ENCODE measurements at regions not wholly inside any gene's neighbourhood (a gene's known extent, or its start where the extent isn't known, plus 50 kb on each side); places are given as distances from the start of the nearest gene placed in this dataset.

GRCh38 chr16:5736209-5736930 lies 638.8 kb upstream of the EEF2KMT start:
- H3K36me3 ChIP-seq (ENCODE audit: control insufficient read depth, insufficient read depth, low read length), result no peaks in the 10 kb centered on the region
- no peaks in the 10 kb centered on the region for H3K27me3 ChIP-seq (replicated peaks; ENCODE audit: control insufficient read depth, insufficient read depth, low read length, poor library complexity, severe bottlenecking)
- no peak for DNase-seq
- no peaks in the 10 kb centered on the region for H3K9me3 ChIP-seq (ENCODE audit: control insufficient read depth, low read length)
- H3K27ac ChIP-seq (ENCODE audit: insufficient read depth, low read length, poor library complexity, severe bottlenecking), result no peak overlapping the region
- H3K4me3 ChIP-seq (ENCODE audit: insufficient read depth, low read depth, low read length, poor library complexity, severe bottlenecking), result no peak overlapping the region
- no peaks in the 10 kb centered on the region for H3K4me1 ChIP-seq (ENCODE audit: control insufficient read depth, insufficient read depth, low read length, poor library complexity, severe bottlenecking)

GRCh38 chr16:5735444-5735843 lies 637.8 kb upstream of the EEF2KMT start:
- Histone ChIP-seq H3K27me3 (replicated peaks; ENCODE audit: control insufficient read depth, insufficient read depth, low read length, poor library complexity, severe bottlenecking) (no peaks in the 10 kb centered on the region), H3K4me3 (ENCODE audit: insufficient read depth, low read depth, low read length, poor library complexity, severe bottlenecking) (no peak overlapping the region), H3K27ac (ENCODE audit: insufficient read depth, low read length, poor library complexity, severe bottlenecking) (no peak overlapping the region), H3K9me3 (ENCODE audit: control insufficient read depth, low read length) (no peaks in the 10 kb centered on the region), H3K4me1 (ENCODE audit: control insufficient read depth, insufficient read depth, low read length, poor library complexity, severe bottlenecking) (no peaks in the 10 kb centered on the region), H3K36me3 (ENCODE audit: control insufficient read depth, insufficient read depth, low read length) (no peaks in the 10 kb centered on the region)
- no peak for DNase-seq

- Histone ChIP-seq H3K27ac (ENCODE audit: insufficient read depth, low read length, poor library complexity, severe bottlenecking) (no peak overlapping the region), H3K4me1 (ENCODE audit: control insufficient read depth, insufficient read depth, low read length, poor library complexity, severe bottlenecking) (no peaks in the 10 kb centered on the region), H3K4me3 (ENCODE audit: insufficient read depth, low read depth, low read length, poor library complexity, severe bottlenecking) (no peak overlapping the region), H3K9me3 (ENCODE audit: control insufficient read depth, low read length) (no peaks in the 10 kb centered on the region), H3K27me3 (replicated peaks; ENCODE audit: control insufficient read depth, insufficient read depth, low read length, poor library complexity, severe bottlenecking) (no peaks in the 10 kb centered on the region), H3K36me3 (ENCODE audit: control insufficient read depth, insufficient read depth, low read length) (no peaks in the 10 kb centered on the region)
- DNase-seq, result no peak
Observed at GRCh38 chr16:5730783-5731182, 633.2 kb upstream of the EEF2KMT start.

GRCh38 chr16:5722116-5722619 lies 624.6 kb upstream of the EEF2KMT start:
- Histone ChIP-seq H3K27me3 (replicated peaks; ENCODE audit: control insufficient read depth, insufficient read depth, low read length, poor library complexity, severe bottlenecking) (no peaks in the 10 kb centered on the region), H3K4me3 (ENCODE audit: insufficient read depth, low read depth, low read length, poor library complexity, severe bottlenecking) (no peak overlapping the region), H3K9me3 (ENCODE audit: control insufficient read depth, low read length) (peaks cover 4% of the 10 kb centered on the region), H3K4me1 (ENCODE audit: control insufficient read depth, insufficient read depth, low read length, poor library complexity, severe bottlenecking) (no peaks in the 10 kb centered on the region), H3K36me3 (ENCODE audit: control insufficient read depth, insufficient read depth, low read length) (no peaks in the 10 kb centered on the region), H3K27ac (ENCODE audit: insufficient read depth, low read length, poor library complexity, severe bottlenecking) (no peak overlapping the region)
- DNase-seq, result no peak

- Histone ChIP-seq H3K27ac (ENCODE audit: insufficient read depth, low read length, poor library complexity, severe bottlenecking) (no peak overlapping the region), H3K4me3 (ENCODE audit: insufficient read depth, low read depth, low read length, poor library complexity, severe bottlenecking) (no peak overlapping the region), H3K4me1 (ENCODE audit: control insufficient read depth, insufficient read depth, low read length, poor library complexity, severe bottlenecking) (no peaks in the 10 kb centered on the region), H3K27me3 (replicated peaks; ENCODE audit: control insufficient read depth, insufficient read depth, low read length, poor library complexity, severe bottlenecking) (no peaks in the 10 kb centered on the region), H3K9me3 (ENCODE audit: control insufficient read depth, low read length) (peaks cover 3% of the 10 kb centered on the region), H3K36me3 (ENCODE audit: control insufficient read depth, insufficient read depth, low read length) (no peaks in the 10 kb centered on the region)
- DNase-seq, result no peak
Observed at GRCh38 chr16:5715155-5715554, 617.6 kb upstream of the EEF2KMT start.

GRCh38 chr16:5709889-5710288 lies 612.3 kb upstream of the EEF2KMT start:
- H3K9me3 ChIP-seq (ENCODE audit: control insufficient read depth, low read length), result no peaks in the 10 kb centered on the region
- H3K27me3 ChIP-seq (replicated peaks; ENCODE audit: control insufficient read depth, insufficient read depth, low read length, poor library complexity, severe bottlenecking), result no peaks in the 10 kb centered on the region
- H3K27ac ChIP-seq (ENCODE audit: insufficient read depth, low read length, poor library complexity, severe bottlenecking), result no peak overlapping the region
- no peaks in the 10 kb centered on the region for H3K36me3 ChIP-seq (ENCODE audit: control insufficient read depth, insufficient read depth, low read length)
- no peaks in the 10 kb centered on the region for H3K4me1 ChIP-seq (ENCODE audit: control insufficient read depth, insufficient read depth, low read length, poor library complexity, severe bottlenecking)
- DNase-seq, result no peak
- no peak overlapping the region for H3K4me3 ChIP-seq (ENCODE audit: insufficient read depth, low read depth, low read length, poor library complexity, severe bottlenecking)

- no peaks in the 10 kb centered on the region for H3K4me1 ChIP-seq (ENCODE audit: control insufficient read depth, insufficient read depth, low read length, poor library complexity, severe bottlenecking)
- no peak overlapping the region for H3K4me3 ChIP-seq (ENCODE audit: insufficient read depth, low read depth, low read length, poor library complexity, severe bottlenecking)
- no peaks in the 10 kb centered on the region for H3K27me3 ChIP-seq (replicated peaks; ENCODE audit: control insufficient read depth, insufficient read depth, low read length, poor library complexity, severe bottlenecking)
- DNase-seq, result no peak
- no peak overlapping the region for H3K27ac ChIP-seq (ENCODE audit: insufficient read depth, low read length, poor library complexity, severe bottlenecking)
- no peaks in the 10 kb centered on the region for H3K9me3 ChIP-seq (ENCODE audit: control insufficient read depth, low read length)
- H3K36me3 ChIP-seq (ENCODE audit: control insufficient read depth, insufficient read depth, low read length), result no peaks in the 10 kb centered on the region
Observed at GRCh38 chr16:5706211-5706610, 608.6 kb upstream of the EEF2KMT start.

GRCh38 chr16:5704271-5704670 lies 606.7 kb upstream of the EEF2KMT start:
- Histone ChIP-seq H3K4me3 (ENCODE audit: insufficient read depth, low read depth, low read length, poor library complexity, severe bottlenecking) (no peak overlapping the region), H3K4me1 (ENCODE audit: control insufficient read depth, insufficient read depth, low read length, poor library complexity, severe bottlenecking) (no peaks in the 10 kb centered on the region), H3K27me3 (replicated peaks; ENCODE audit: control insufficient read depth, insufficient read depth, low read length, poor library complexity, severe bottlenecking) (no peaks in the 10 kb centered on the region), H3K27ac (ENCODE audit: insufficient read depth, low read length, poor library complexity, severe bottlenecking) (no peak overlapping the region), H3K9me3 (ENCODE audit: control insufficient read depth, low read length) (no peaks in the 10 kb centered on the region), H3K36me3 (ENCODE audit: control insufficient read depth, insufficient read depth, low read length) (no peaks in the 10 kb centered on the region)
- DNase-seq, result no peak

GRCh38 chr16:5693426-5693825 lies 595.8 kb upstream of the EEF2KMT start:
- Histone ChIP-seq H3K4me3 (ENCODE audit: insufficient read depth, low read depth, low read length, poor library complexity, severe bottlenecking) (no peak overlapping the region), H3K27ac (ENCODE audit: insufficient read depth, low read length, poor library complexity, severe bottlenecking) (no peak overlapping the region), H3K4me1 (ENCODE audit: control insufficient read depth, insufficient read depth, low read length, poor library complexity, severe bottlenecking) (no peaks in the 10 kb centered on the region), H3K27me3 (replicated peaks; ENCODE audit: control insufficient read depth, insufficient read depth, low read length, poor library complexity, severe bottlenecking) (no peaks in the 10 kb centered on the region), H3K36me3 (ENCODE audit: control insufficient read depth, insufficient read depth, low read length) (no peaks in the 10 kb centered on the region), H3K9me3 (ENCODE audit: control insufficient read depth, low read length) (no peaks in the 10 kb centered on the region)
- no peak for DNase-seq

- DNase-seq, result no peak
- no peaks in the 10 kb centered on the region for H3K9me3 ChIP-seq (ENCODE audit: control insufficient read depth, low read length)
- H3K27me3 ChIP-seq (replicated peaks; ENCODE audit: control insufficient read depth, insufficient read depth, low read length, poor library complexity, severe bottlenecking), result no peaks in the 10 kb centered on the region
- H3K27ac ChIP-seq (ENCODE audit: insufficient read depth, low read length, poor library complexity, severe bottlenecking), result no peak overlapping the region
- H3K4me1 ChIP-seq (ENCODE audit: control insufficient read depth, insufficient read depth, low read length, poor library complexity, severe bottlenecking), result no peaks in the 10 kb centered on the region
- H3K4me3 ChIP-seq (ENCODE audit: insufficient read depth, low read depth, low read length, poor library complexity, severe bottlenecking), result no peak overlapping the region
- no peaks in the 10 kb centered on the region for H3K36me3 ChIP-seq (ENCODE audit: control insufficient read depth, insufficient read depth, low read length)
Observed at GRCh38 chr16:5681966-5682365, 584.4 kb upstream of the EEF2KMT start.

Data from effector memory CD4-positive, alpha-beta T cell (primary cell).